Hematopoietic multipotent progenitor cell treated with erythropoietin and hydrocortisone succinate and interleukin-3 and kit ligand, for 15 days (in vitro differentiated cells): ENCODE measurements at regions not wholly inside any gene's neighbourhood (a gene's known extent, or its start where the extent isn't known, plus 50 kb on each side); places are given as distances from the start of the nearest gene placed in this dataset.
"Not testable (repeated sequence)": the region's sequence is repeated elsewhere in the genome, so short reads cannot be mapped to it uniquely, and the experiment has no call there.

Experiments
- DNase-seq: peaks from one replicate; pipeline ENCODE4 v3.0.0-alpha.2; 2015; ENCODE audit warnings: low spot score

- not testable (repeated sequence) for DNase-seq
Measured at GRCh38 chr17:27365329-27365945, 71.5 kb downstream of the WSB1 start.

- no peak for DNase-seq
Measured at GRCh38 chr17:27366437-27366836, 72.5 kb downstream of the WSB1 start.

DNA sequence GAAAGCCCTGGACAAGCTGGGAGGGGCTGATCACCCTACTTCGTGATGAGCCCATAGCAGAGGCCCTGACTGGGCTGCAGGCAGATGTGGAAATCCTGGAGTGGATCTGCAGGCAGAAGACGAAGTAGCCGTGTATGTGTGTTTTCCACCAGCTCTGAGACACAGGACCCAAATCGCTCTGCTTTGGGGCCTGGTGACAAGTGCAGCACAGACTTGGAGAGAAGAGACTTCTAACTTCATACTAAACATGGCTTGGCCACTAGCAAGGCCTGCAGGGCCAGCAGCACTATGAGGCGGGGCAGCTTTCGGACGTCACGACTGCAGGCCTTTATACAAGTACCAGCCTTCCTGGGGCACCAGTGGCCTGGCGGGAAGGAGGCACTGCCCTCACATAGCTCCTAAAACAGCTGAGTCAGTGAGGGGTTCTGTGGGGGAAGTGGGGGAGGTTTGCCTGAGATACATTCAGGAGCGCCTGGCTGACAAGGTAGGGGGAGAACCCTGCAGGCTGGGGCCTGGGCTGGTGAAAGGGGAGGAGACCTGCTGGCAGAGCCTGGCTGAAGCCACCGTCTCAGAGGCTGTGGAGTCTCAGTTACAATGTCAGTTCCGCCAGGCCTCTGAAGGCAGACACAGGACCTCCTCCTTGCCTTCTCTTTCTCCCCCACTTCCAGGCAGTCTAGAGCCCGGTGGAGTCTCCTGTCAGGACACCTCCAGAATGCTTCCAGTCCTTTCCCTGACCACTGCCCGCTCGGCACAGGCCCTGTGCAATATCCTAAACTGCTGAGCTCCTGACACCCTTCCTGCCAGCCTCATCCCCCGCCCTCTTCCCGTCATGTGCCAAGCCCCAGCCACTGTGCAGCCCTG is 73.4 kb downstream of the WSB1 start:
- DNase-seq: no peak

DNA sequence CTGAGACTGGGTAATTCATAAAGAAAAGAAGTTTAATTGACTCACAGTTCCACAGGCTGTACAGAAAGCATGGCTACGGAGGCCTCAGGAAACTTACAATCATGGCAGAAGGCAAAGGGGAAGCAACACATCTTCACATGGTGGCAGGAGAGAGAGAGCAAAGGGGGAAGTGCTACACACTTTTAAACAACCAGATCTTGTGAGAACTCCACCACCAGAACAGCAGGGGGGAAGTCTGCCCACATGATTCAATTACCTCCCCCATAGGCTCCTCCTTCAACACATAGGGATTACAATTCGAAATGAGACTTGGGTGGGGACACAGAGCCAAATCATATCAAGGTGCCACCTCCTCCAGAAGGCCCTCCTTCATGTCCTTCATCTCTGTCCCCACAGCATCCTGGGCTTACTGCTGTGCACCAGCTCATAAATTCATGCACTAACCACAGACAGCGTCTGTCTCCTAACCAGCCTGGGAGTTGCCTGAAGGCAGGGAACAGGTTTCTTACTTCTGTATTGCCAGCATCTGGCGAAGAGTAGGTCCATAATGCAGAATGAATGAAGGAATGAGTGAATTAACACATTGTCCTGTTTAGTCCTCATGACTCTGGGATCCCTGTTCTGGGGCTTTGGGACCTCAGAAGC is 74.4 kb downstream of the WSB1 start:
- no peak for DNase-seq

DNA sequence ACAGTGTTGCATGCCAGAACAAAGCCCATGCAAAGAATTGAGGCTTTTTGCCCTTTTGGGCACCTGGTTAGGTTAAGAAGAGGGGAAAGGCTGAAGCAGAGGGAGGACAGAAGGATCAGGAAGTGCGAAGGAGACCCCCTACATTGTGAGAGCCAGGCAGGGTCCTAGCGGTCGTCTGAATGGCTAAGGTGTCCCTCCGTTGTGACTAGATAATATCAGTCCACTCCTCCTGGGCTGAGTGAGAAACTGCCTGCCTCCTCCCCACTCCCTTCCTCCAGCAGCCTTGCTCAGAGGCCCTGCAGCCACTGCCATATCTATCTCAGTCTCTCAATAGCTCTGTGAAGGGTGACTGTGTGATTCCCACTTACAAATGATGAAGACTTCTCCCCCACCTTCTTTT is 75.1 kb downstream of the WSB1 start:
- no peak for DNase-seq

DNA sequence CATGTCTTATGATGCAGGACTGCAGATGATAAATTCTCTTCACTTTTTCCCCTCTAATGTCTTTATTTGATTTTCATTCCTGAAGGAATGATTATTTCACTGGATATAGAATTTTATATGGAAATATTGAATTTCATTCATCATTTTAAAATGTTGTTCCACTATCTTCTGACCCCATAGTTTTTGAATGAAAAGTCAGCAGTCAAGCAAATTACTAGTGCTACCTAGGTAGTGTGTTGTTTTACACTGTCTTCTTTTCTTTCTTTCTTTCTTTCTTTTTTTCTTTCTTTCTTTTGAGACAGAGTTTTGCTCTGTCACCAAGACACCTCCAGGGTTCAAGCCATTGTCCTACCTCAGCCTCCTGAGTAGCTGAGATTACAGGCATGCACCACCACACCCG is 76.9 kb downstream of the WSB1 start:
- DNase-seq: no peak

DNA sequence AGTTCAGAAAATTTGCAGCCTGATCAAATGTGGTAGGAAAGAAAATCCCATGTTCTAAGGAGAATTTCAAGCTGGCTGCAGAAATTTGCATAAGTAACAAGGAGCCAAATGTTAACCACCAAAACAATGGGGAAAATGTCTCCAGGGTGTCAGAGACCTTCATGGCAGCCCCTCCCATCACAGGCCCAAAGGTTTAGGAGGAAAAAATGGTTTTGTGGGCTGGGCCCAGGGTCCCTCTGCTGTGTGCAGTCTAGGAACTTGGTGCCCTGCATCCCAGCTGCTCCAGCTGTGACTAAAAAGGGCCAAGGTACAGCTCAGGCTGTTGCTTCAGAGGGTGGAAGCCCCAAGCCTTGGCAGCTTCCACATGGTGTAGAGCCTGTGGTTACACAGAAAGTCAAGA is 79.8 kb downstream of the WSB1 start:
- DNase-seq: not testable (repeated sequence)

DNA sequence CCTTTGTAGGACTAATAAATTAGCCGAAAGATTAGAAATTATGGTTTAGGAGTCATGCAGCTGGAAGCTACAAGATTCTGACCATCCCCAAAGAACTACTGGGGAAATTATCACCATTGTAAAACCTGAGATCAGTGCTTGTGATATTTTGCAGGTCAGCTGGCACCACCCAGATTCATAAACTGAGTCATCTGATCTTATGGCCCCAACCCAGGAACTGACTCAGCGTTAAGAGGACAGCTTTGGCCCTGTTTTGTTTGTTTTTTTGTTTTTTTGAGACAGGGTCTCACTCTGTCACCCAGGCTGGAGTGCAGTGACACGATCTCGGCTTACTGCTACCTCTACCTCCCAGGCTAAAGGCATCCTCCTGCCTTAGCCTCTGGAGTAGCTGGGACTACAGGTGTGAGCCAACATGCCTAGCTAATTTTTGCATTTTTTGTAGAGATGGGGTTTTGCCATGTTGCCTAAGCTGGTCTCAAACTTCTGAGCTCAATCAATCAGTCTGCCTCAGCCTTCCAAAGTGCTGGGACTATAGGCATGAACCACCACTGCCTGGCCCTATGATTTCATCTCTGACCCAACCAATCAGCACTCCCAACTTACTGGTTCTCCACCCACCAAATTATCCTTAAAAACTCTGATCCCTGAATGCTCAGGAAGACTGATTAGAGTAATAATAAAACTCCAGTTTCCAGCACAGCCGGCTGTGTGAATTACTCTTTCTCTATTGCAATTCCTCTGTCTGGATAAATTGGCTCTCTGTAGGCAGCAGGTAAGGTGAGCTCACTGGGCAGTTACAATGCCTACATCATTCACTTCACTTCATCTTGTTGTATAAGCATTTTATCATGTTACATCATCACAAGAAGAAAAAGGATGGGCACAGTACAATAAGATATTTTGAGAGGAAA is 79.4 kb upstream of the KSR1 start:
- no peak for DNase-seq

DNA sequence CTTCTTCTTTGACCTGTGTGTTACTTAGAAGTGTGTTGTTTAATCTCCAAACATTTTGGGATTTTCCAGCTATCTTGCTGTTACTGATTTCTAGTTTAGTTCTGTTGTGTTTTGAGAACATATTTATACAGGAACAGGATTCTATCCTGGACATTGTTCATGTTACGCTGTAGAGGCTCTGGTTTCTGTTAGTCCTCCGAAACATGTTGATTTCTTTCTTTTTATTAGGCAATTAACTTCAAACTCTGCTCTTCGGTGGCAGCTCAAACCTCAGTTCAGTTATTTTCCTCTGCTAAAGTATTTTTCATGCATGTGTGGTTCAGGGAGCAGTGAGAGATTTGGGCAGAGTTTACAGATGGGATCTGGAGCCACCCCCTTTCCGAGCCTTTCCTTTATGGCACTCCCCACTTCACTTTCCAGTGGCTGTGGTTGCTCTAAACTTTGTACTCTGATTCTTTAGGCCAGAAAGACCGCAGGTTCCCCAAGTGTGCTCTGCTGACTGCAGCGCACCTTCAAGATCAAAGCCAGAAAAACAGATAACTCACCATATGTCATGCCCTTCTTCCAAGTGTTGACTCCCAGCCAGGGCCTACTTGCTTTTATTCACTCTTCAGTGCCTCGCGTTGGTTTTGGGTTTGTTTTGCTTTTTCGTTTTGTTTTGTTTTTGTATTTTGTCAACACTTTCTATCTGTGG is 77.6 kb upstream of the KSR1 start:
- no peak for DNase-seq

DNA sequence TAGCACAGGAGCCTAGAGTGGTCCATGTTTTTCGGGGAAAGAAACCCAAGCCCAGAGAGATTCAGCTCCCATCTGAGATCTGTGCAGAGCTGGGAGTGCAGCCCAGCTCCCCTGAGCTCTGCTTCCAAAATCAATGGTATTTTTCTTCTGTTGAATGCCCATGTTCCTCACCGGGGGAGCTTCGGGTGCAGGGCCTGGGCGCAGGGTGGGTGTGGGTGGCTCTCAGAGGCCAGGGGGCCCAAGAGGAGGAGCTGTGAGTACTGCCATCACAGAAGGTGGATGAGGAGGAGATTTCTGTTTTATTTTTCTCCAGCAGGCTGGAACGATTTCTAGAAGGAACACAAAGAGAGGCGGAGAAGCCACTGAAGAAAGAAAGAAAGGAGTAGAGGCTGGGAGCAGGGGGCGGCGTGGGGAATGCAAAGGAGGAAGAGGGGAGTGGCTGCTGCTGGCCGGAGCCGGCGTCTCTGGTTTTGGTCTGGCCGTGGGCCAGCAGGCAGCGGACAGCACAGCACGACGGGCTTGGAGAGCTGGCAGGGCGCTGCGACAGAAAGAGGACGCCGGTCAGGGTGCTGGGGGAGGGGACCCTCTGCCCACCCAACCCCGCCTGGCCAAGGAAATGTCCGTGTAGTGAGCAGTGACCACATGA is 76.2 kb upstream of the KSR1 start:
- DNase-seq: no peak

DNA sequence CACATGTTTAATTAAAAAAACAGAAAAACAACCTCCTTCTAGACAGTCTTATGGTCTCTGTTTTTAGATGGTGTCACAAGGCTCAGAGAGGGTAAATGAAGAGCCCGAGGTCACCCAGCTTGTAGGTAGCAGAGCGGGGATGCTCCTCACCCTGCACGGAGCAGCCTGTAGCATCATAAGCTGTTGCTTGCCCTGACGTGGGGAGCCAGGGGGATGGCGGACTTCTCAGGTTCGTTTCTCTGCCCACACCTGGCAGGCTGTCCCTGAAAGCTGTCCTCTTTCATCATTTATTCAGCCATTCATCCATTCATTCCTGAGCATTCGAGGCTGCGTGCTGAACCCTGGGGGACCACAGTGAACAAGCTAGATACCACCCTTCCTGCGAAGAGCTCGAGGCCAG is 75.7 kb upstream of the KSR1 start:
- DNase-seq: no peak

DNA sequence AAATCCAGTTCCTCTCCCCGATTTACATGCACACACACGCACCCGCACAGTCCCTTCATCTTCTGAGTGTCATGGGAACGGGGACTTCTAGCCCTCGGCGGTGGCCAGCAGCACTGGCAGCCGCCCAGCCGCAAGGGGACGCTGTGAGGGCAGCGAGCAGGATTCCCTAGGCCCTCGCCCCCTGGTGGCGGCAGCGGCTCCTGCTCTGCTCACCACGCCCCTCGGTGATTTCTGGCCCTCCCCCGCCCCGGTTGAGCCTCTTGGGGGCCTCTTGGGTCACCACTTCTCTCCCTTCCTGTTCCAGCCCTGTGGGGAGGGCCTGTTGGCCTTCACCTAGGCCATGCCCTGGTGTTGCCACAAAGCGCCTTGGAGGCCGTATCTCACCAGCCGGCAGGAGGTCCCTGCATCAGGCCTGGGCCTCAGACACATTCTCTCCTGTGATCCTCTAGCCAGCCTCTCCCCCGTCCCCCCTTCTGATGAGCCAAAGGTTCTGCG is 75.2 kb upstream of the KSR1 start:
- DNase-seq: peak; percentile 88

DNA sequence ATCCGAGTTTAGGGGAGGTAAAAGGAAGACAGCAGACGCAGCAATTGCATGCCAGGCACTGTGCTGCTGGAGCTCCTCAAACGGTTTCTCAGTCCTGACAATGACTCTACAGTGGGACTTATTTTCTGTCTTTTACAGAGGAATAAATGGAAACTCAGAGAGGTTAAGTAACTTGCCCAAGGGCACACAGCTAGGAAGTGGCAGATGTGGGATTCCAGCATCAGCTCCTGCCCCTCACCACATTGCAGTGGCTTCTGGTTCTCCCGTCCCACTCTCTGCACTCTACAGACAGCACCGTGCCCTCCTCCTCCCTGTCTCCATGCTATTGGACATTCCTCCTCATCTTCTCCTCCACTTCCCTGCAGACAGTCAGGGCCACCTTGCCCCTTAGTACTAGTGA is 74.2 kb upstream of the KSR1 start:
- DNase-seq: no peak

- no peak for DNase-seq
Measured at GRCh38 chr17:27384261-27384701, 72.0 kb upstream of the KSR1 start.

DNA sequence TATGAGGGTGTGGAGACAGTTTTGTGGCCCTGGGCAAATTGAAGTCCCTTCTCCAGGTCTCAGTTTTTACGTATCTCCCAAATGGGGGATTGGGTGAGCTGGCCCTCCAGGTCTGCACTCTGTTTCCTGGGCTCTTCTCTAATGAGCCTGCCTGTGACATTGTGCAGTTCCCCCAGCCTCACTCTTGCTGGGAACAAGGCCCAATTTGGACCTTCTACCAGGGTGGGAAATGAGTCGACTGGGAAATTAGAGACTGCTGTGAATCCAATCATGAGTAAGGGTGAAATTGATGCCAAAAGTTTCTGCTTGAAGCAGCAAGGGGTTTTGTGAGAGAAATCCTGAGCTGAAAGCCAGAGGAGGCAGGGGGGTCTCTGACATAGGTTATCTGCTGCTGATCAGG is 71.5 kb upstream of the KSR1 start:
- DNase-seq: no peak

GRCh38 chr17:27385626-27386025 is 70.6 kb upstream of the KSR1 start:
- DNase-seq: no peak

DNA sequence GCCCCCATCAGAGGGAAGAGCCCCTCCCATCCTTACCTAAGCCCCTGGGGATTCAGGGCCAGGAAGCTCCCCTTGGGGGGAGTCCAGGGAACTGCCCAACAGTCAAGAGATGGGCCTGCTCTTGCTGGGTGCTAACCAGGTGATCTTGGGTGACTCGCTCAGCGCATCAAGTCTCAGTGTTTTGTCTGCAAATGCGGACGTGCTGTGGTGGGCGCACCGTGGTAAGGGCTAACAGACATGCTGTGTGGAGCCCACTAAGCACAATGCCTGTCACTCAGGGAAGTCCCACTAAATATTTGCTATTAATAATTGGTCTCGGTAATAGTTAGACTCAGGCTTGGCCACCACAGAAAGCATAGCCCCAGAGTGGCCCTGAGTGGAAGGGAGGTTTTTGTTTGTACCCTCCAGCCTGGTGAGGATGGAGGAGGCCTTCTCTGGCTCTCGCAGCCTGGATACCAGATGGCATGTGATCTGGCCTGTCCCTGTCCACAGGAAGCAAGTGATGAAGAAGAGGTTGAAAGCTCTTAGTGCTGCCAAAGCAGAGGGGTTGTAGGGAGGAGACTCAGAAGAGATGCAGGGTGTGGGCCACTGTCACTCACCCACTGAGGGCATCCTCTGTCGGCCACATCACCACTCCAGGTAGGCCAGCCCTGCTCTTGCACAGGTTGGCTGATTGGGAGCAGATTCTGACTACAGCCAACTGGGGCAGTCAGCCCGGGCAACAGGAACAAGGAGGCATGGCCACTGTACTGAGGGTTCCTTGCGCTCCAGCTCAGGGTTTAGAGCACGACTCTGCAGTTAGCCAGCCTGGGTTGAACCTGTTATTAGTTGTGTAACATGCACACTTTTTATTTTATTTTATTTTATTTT is 69.8 kb upstream of the KSR1 start:
- no peak for DNase-seq

DNA sequence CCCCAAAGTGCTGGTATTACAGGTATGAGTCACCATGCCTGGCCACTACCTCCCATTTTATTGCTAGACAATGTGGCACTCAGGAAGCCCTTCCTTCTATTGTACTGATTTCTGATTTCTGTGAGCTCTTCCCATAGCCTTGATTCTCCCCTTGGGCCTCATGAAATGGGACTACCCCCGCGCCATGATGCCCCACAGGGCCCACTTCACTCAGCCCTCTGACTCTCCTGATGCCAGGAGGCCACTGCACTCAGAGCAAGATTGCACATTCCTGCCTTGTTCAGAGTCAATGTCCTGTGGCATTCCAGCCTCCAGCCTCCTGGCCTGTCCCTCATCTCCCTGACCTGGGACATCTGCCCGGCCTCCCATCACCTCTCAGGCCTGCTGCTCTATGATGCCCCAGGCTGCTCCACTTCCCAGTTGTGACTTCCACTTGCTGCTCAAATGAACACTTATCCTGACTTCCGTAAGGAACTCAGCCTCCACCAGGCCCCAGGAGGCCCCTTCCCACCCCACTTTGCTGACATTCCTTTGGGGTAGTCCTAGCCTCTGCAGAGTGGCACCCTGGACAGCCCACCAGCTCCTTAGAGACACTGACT is 66.6 kb upstream of the KSR1 start:
- DNase-seq: no peak

DNA sequence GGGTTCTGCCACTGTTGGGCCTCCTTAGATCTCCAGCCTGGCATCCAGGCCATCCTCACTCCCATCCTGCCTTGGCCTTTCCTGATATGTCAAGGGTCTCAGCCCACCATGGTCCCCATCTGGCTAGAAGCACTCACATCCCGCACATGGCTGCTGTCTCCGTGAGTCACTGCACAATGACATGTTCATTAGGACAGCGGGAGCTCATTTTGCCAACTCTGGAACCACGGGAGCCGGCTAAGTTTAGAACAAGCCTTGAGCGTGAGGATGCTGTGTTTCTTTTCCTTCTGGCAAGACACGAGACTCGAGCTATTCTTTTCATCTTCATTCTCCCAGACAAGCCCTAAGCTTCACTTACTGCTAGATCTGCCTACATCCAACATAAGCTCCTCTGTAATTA is 65.7 kb upstream of the KSR1 start:
- no peak for DNase-seq
